GM23338 (cell line): ENCODE measurements at regions not wholly inside any gene's neighbourhood (a gene's known extent, or its start where the extent isn't known, plus 50 kb on each side); places are given as distances from the start of the nearest gene placed in this dataset.

Experiments
- ATAC-seq: fragments of 200-7000 bp; cut with Tn5 transposase; 3 replicates; pipeline ENCODE4 v1.9.1; 2020
- DNase-seq: peaks from one replicate; pipeline ENCODE4 v3.0.0-alpha.2; 2015; ENCODE audit warnings: low spot score
- H2AFZ ChIP-seq: fragments of 200-600 bp; sonication (generic); 2 replicates; pipeline ENCODE4 v1.8.0; 2016; ENCODE audit warnings: antibody characterized with exemption, mild to moderate bottlenecking, moderate library complexity
- H3F3A ChIP-seq: fragments of 200-600 bp; sonication (generic); replicated peaks from 2 replicates; pipeline ENCODE4 v1.8.0; 2017; ENCODE audit warnings: antibody characterized with exemption, mixed run types, low read depth
- H3K27ac ChIP-seq: fragments of 200-600 bp; sonication (generic); 2 replicates; pipeline ENCODE4 v1.6.1; 2016; ENCODE audit warnings: low read depth
- H3K27me3 ChIP-seq: fragments of 200-600 bp; sonication (generic); 2 replicates; pipeline ENCODE4 v1.8.0; 2016; ENCODE audit warnings: mild to moderate bottlenecking, mixed run types, moderate library complexity; ENCODE audit not compliant: insufficient read depth
- H3K36me3 ChIP-seq: fragments of 200-600 bp; sonication (generic); 2 replicates; pipeline ENCODE4 v1.8.0; 2016; ENCODE audit warnings: mild to moderate bottlenecking; ENCODE audit not compliant: insufficient read depth
- H3K4me1 ChIP-seq: fragments of 200-600 bp; sonication (generic); 2 replicates; pipeline ENCODE4 v1.8.0; 2016; ENCODE audit warnings: mild to moderate bottlenecking, moderate library complexity; ENCODE audit not compliant: insufficient read depth
- H3K4me2 ChIP-seq: fragments of 200-600 bp; sonication (generic); 2 replicates; pipeline ENCODE4 v1.7.1; 2017; ENCODE audit warnings: mixed run types
- H3K4me3 ChIP-seq: fragments of 200-600 bp; sonication (generic); 2 replicates; pipeline ENCODE4 v1.6.1; 2016; ENCODE audit warnings: mixed run types
- H3K79me2 ChIP-seq: fragments of 200-600 bp; sonication (generic); replicated peaks from 2 replicates; pipeline ENCODE4 v1.8.0; 2017; ENCODE audit warnings: mild to moderate bottlenecking; ENCODE audit not compliant: insufficient read depth
- H3K9me2 ChIP-seq: fragments of 200-600 bp; sonication (generic); 2 replicates; pipeline ENCODE4 v1.8.0; 2017; ENCODE audit not compliant: insufficient read depth
- H4K20me1 ChIP-seq: fragments of 200-600 bp; sonication (generic); replicated peaks from 2 replicates; pipeline ENCODE4 v1.8.0; 2017; ENCODE audit warnings: mild to moderate bottlenecking; ENCODE audit not compliant: insufficient read depth
- H3K27ac Mint-ChIP-seq: 2 replicates; pipeline ENCODE4 v1.8.0; 2020; ENCODE audit warnings: inconsistent platforms, mild to moderate bottlenecking, moderate library complexity, mixed read lengths
- H3K27me3 Mint-ChIP-seq: 3 replicates; pipeline ENCODE4 v1.8.0; 2022; ENCODE audit warnings: low read depth, mild to moderate bottlenecking, moderate library complexity, mixed read lengths, inconsistent platforms; ENCODE audit not compliant: insufficient read depth, poor library complexity
- H3K36me3 Mint-ChIP-seq: 3 replicates; pipeline ENCODE4 v1.8.0; 2021; ENCODE audit warnings: low read depth, mild to moderate bottlenecking, inconsistent platforms, moderate library complexity, mixed read lengths
- H3K4me1 Mint-ChIP-seq: 3 replicates; pipeline ENCODE4 v1.8.0; 2020; ENCODE audit warnings: mild to moderate bottlenecking, inconsistent platforms, mixed read lengths
- H3K4me3 Mint-ChIP-seq: 3 replicates; pipeline ENCODE4 v1.8.0; 2021; ENCODE audit warnings: moderate library complexity, mild to moderate bottlenecking, inconsistent platforms, mixed read lengths
- H3K9me3 Mint-ChIP-seq: 3 replicates; pipeline ENCODE4 v1.8.0; 2020; ENCODE audit warnings: moderate library complexity, mild to moderate bottlenecking, inconsistent platforms, mixed read lengths
- CREB1 ChIP-seq: fragments of 250-450 bp; sonication (Bioruptor Pico); IDR thresholded peaks from 2 replicates; pipeline ENCODE4 v1.5.0; 2020; ENCODE audit warnings: low read depth, mild to moderate bottlenecking, moderate library complexity
- CTCF ChIP-seq, 2 experiments: fragments of 200-600 bp in 1 of 2; sonication (generic) in 1 of 2; conservative IDR thresholded peaks; 2 replicates each; pipeline versions ENCODE4 v1.5.1 to v1.6.1; 2016 to 2017; ENCODE audit warnings: antibody characterized with exemption in 2 of 2, low read depth in 2 of 2, mild to moderate bottlenecking in 2 of 2, moderate library complexity in 1 of 2
- EZH2 ChIP-seq: fragments of 200-600 bp; sonication (generic); IDR thresholded peaks from one replicate; pipeline ENCODE4 v1.8.0; 2017; ENCODE audit warnings: antibody characterized with exemption, mild to moderate bottlenecking, low read depth; ENCODE audit not compliant: unreplicated experiment
- EZH2phosphoT487 ChIP-seq: fragments of 200-600 bp; sonication (generic); IDR thresholded peaks from one replicate; pipeline ENCODE4 v1.8.1; 2018; ENCODE audit warnings: antibody characterized with exemption; ENCODE audit not compliant: unreplicated experiment
- JUNB ChIP-seq: IDR thresholded peaks from one replicate; pipeline ENCODE4 v1.6.1; 2016; ENCODE audit warnings: antibody characterized with exemption; ENCODE audit not compliant: unreplicated experiment
- NANOG ChIP-seq: IDR thresholded peaks from 2 replicates; pipeline ENCODE4 v1.6.1; 2016; ENCODE audit warnings: antibody characterized with exemption, borderline replicate concordance
- POLR2AphosphoS5 ChIP-seq: IDR thresholded peaks from 2 replicates; pipeline ENCODE4 v1.6.1; 2016; ENCODE audit warnings: antibody characterized with exemption, low read depth
- REST ChIP-seq: IDR thresholded peaks from one replicate; pipeline ENCODE4 v1.6.1; 2018; ENCODE audit warnings: antibody characterized with exemption; ENCODE audit not compliant: unreplicated experiment
- STAT1 ChIP-seq: IDR thresholded peaks from one replicate; pipeline ENCODE4 v1.6.1; 2016; ENCODE audit warnings: antibody characterized with exemption; ENCODE audit not compliant: unreplicated experiment
- ZNF114 ChIP-seq: fragments of 250-450 bp; sonication (Bioruptor Pico); IDR thresholded peaks from 2 replicates; pipeline ENCODE4 v1.5.0; 2020; ENCODE audit warnings: mild to moderate bottlenecking, moderate library complexity
- ZNF331 ChIP-seq: fragments of 250-450 bp; sonication (Bioruptor Pico); IDR thresholded peaks from 2 replicates; pipeline ENCODE4 v1.5.0; 2020; ENCODE audit warnings: low read depth, mild to moderate bottlenecking, moderate library complexity
- ZNF462 ChIP-seq: fragments of 250-450 bp; sonication (Bioruptor Pico); IDR thresholded peaks from 2 replicates; pipeline ENCODE4 v1.5.0; 2020; ENCODE audit warnings: mild to moderate bottlenecking, moderate library complexity
- TF ChIP-seq, protein P1 (sequence below): IDR thresholded peaks from 2 replicates; pipeline ENCODE4 v1.6.1; 2016; ENCODE audit warnings: antibody characterized with exemption

- H2AFZ ChIP-seq, result no peak overlapping the region
- no peak overlapping the region for H3K4me3 ChIP-seq
- DNase-seq (no peak), ATAC-seq (no peak)
- H3K9me2 ChIP-seq, result no peaks in the 10 kb centered on the region
- TF ChIP-seq STAT1 (no peak), CREB1 (CRISPR knock-in tag) (no peak), ZNF462 (CRISPR knock-in tag) (no peak), EZH2phosphoT487 (no peak), ZNF331 (CRISPR knock-in tag) (no peak), CTCF (conservative IDR thresholded peaks at IDR 0.05; ENCODE audit: low read depth in 2 of 2) (no peak), ZNF114 (CRISPR knock-in tag) (no peak), EZH2 (no peak), JUNB (no peak), REST (no peak), POLR2AphosphoS5 (no peak), NANOG (no peak)
- TF ChIP-seq, protein P1, sequence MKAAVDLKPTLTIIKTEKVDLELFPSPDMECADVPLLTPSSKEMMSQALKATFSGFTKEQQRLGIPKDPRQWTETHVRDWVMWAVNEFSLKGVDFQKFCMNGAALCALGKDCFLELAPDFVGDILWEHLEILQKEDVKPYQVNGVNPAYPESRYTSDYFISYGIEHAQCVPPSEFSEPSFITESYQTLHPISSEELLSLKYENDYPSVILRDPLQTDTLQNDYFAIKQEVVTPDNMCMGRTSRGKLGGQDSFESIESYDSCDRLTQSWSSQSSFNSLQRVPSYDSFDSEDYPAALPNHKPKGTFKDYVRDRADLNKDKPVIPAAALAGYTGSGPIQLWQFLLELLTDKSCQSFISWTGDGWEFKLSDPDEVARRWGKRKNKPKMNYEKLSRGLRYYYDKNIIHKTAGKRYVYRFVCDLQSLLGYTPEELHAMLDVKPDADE, result no peak
- Mint-ChIP-seq H3K27ac (no peak overlapping the region), H3K36me3 (peaks cover 13% of the 10 kb centered on the region), H3K4me3 (no peak overlapping the region), H3K27me3 (peaks cover 5% of the 10 kb centered on the region), H3K4me1 (no peaks in the 10 kb centered on the region), H3K9me3 (peaks cover 8% of the 10 kb centered on the region)
- H3K27ac ChIP-seq, result no peak overlapping the region
- H3K79me2 ChIP-seq, result no peaks in the 10 kb centered on the region
- H3K27me3 ChIP-seq, result no peaks in the 10 kb centered on the region
- peaks cover 4% of the 10 kb centered on the region; the same call in 1 of the 2 replicates for H3K36me3 ChIP-seq
- H3F3A ChIP-seq, result no peaks in the 10 kb centered on the region
- no peaks in the 10 kb centered on the region for H4K20me1 ChIP-seq
- H3K4me1 ChIP-seq, result no peaks in the 10 kb centered on the region
- H3K4me2 ChIP-seq, result no peak overlapping the region
Observed at GRCh38 chr1:232239522-232239921, 390.4 kb downstream of the SIPA1L2 start.
